B cell (primary cell): ENCODE measurements at regions not wholly inside any gene's neighbourhood (a gene's known extent, or its start where the extent isn't known, plus 50 kb on each side); places are given as distances from the start of the nearest gene placed in this dataset.

Experiments used
- ATAC-seq: fragments of 200-7000 bp; cut with Tn5 transposase; one replicate; pipeline ENCODE4 v1.10.0; 2021; ENCODE audit warnings: low read depth, mild to moderate bottlenecking, moderate number of reproducible peaks, moderate library complexity
- CTCF ChIA-PET: fragments of 350-600 bp; sonication (Branson Sonifier 250); formaldehyde crosslinking; loops from one replicate; lab custom pipeline; 2021; ENCODE audit warnings: antibody characterized with exemption, inconsistent platforms; lab: Charles Lee
- POLR2A ChIA-PET: fragments of 350-600 bp; sonication (Branson Sonifier 250); formaldehyde crosslinking; loops from one replicate; lab custom pipeline; 2021; ENCODE audit warnings: antibody characterized with exemption; lab: Charles Lee
- DNase-seq: peaks from one replicate; pipeline ENCODE4 v3.0.0; 2013
- H2AFZ ChIP-seq: 2 replicates; pipeline ENCODE4 v1.6.1; 2012; ENCODE audit warnings: mild to moderate bottlenecking, low read depth, low read length; ENCODE audit not compliant: insufficient read depth, poor library complexity, severe bottlenecking
- H3K27ac ChIP-seq, 2 donors: 1 replicate in 1 of 2; 2 replicates in 1 of 2; pipeline ENCODE4 v1.5.1; 2012 to 2013; ENCODE audit warnings: low read length in 2 of 2, mild to moderate bottlenecking in 2 of 2, moderate library complexity in 1 of 2
- H3K27me3 ChIP-seq, 4 experiments: fragments of 200-600 bp in 1 of 4; sonication (generic) in 1 of 4; replicated peaks in 1 of 4; 1 replicate in 2 of 4; 2 replicates in 2 of 4; pipeline versions ENCODE4 v1.6.1 to v1.7.0; 2013 to 2016; ENCODE audit warnings: low read length in 3 of 4, mild to moderate bottlenecking in 2 of 4, mixed read lengths in 1 of 4, moderate library complexity in 1 of 4; ENCODE audit not compliant: insufficient read depth in 4 of 4, control insufficient read depth in 3 of 4; ENCODE audit errors: control extremely low read depth in 1 of 4
- H3K36me3 ChIP-seq, 2 experiments: replicated peaks in 1 of 2; 1 replicate in 1 of 2; 2 replicates in 1 of 2; pipeline versions ENCODE4 v1.6.1 to v1.7.1; 2013; ENCODE audit warnings: low read length in 1 of 2; ENCODE audit not compliant: insufficient read depth in 2 of 2, control insufficient read depth in 1 of 2; ENCODE audit errors: control extremely low read depth in 1 of 2, extremely low read depth in 1 of 2
- H3K4me1 ChIP-seq, 2 donors: fragments of 200-600 bp in 1 of 2; sonication (generic) in 1 of 2; 1 replicate in 1 of 2; 2 replicates in 1 of 2; pipeline versions ENCODE4 v1.5.1 to v1.6.1; 2013 to 2017; ENCODE audit warnings: low read length in 2 of 2; ENCODE audit not compliant: control insufficient read depth in 2 of 2, insufficient read depth in 2 of 2
- H3K4me2 ChIP-seq: replicated peaks from 2 replicates; pipeline ENCODE3; 2012; ENCODE audit warnings: mild to moderate bottlenecking, low read depth, low read length; ENCODE audit not compliant: poor library complexity, severe bottlenecking
- H3K4me3 ChIP-seq, 5 experiments: fragments of 200-600 bp in 1 of 5; sonication (generic) in 1 of 5; 1 replicate in 3 of 5; 2 replicates in 2 of 5; pipeline versions ENCODE4 v1.5.1 to v1.7.0; 2011 to 2016; ENCODE audit warnings: low read length in 4 of 5, mild to moderate bottlenecking in 4 of 5, low read depth in 2 of 5, control low read depth in 1 of 5, moderate library complexity in 1 of 5; ENCODE audit not compliant: insufficient read depth in 1 of 5; ENCODE audit errors: control extremely low read depth in 1 of 5, extremely low read depth in 1 of 5
- H3K79me2 ChIP-seq: fragments of 200-600 bp; sonication (generic); one replicate; pipeline ENCODE4 v1.6.0; 2016; ENCODE audit warnings: low read length; ENCODE audit not compliant: control insufficient read depth, insufficient read depth
- H3K9ac ChIP-seq: fragments of 200-600 bp; sonication (generic); 2 replicates; pipeline ENCODE4 v1.6.1; 2017; ENCODE audit warnings: mild to moderate bottlenecking, low read length, moderate library complexity
- H3K9me3 ChIP-seq, 3 donors: one replicate each; pipeline versions ENCODE4 v1.6.1 to v1.7.1; 2013; ENCODE audit warnings: low read length in 2 of 3; ENCODE audit not compliant: control insufficient read depth in 2 of 3, insufficient read depth in 1 of 3; ENCODE audit errors: control extremely low read depth in 1 of 3
- H4K20me1 ChIP-seq: 2 replicates; pipeline ENCODE4 v1.6.0; 2012; ENCODE audit warnings: mild to moderate bottlenecking, low read length; ENCODE audit not compliant: insufficient read depth, control insufficient read depth, poor library complexity, severe bottlenecking
- H3K27ac Mint-ChIP-seq: one replicate; pipeline ENCODE4 v1.8.0; 2021; ENCODE audit warnings: mixed read lengths
- H3K27me3 Mint-ChIP-seq: one replicate; pipeline ENCODE4 v1.8.0; 2021; ENCODE audit warnings: mixed read lengths
- H3K4me1 Mint-ChIP-seq: one replicate; pipeline ENCODE4 v1.8.0; 2021; ENCODE audit warnings: mixed read lengths
- H3K4me3 Mint-ChIP-seq: one replicate; pipeline ENCODE4 v1.8.0; 2021; ENCODE audit warnings: mixed read lengths
- H3K9me3 Mint-ChIP-seq: one replicate; pipeline ENCODE4 v1.8.0; 2022; ENCODE audit warnings: mixed read lengths; ENCODE audit not compliant: insufficient read depth
- CTCF ChIP-seq: fragments of 200-600 bp; IDR thresholded peaks from one replicate; pipeline ENCODE4 v1.8.0; 2022; ENCODE audit warnings: antibody characterized with exemption, mild to moderate bottlenecking
- EZH2 ChIP-seq: IDR thresholded peaks from 2 replicates; pipeline ENCODE4 v1.6.1; 2012; ENCODE audit warnings: borderline replicate concordance, low read depth, mild to moderate bottlenecking, moderate library complexity, low read length; ENCODE audit not compliant: insufficient read depth, poor library complexity, severe bottlenecking
- WGBS: methylation state at CpG from one replicate; pipeline ENCODE4 v1.1.5; 2013; ENCODE audit warnings: missing lambda C conversion rate; ENCODE audit not compliant: insufficient coverage; 5-methylcytosine and 5-hydroxymethylcytosine counted together
- intact Hi-C: fragments of 100-400 bp; cut with micrococcal nuclease; formaldehyde crosslinking; loops from one replicate; pipeline ENCODE4 v1.10.0; 2022

DNA sequence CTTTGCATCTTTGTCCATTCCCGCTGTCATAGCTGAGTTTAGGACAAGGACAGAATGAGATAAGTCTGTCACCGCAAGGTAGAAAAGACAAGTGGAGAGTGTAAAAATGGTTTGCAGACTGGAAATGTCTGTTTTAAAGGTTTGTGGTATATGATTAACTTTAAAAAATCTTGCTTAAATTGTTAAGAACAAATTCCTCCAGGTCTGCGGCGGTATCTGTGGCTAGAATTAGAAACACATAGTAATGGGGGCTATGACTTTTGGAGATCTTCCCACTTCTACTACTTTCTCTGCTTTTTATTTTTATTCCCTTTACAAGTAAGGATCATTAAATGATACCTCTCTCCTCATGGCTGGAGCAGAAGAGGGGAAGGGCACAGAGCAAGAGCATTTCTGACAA is 92.2 kb downstream of the MID1IP1 start:
- Mint-ChIP-seq H3K4me3 (no peak overlapping the region), H3K4me1 (peaks cover 9% of the 10 kb centered on the region), H3K9me3 (no peaks in the 10 kb centered on the region), H3K27me3 (no peaks in the 10 kb centered on the region), H3K27ac (no peak overlapping the region)
- H3K9ac ChIP-seq = no peak overlapping the region
- H3K27ac ChIP-seq = no peak overlapping the region
- H3K9me3 ChIP-seq = no peaks in the 10 kb centered on the region
- no peaks in the 10 kb centered on the region for H3K27me3 ChIP-seq
- intact Hi-C loops = no loop called here
- WGBS = no CpG with 5 or more reads among the region's 4 CpGs
- no peak overlapping the region for H2AFZ ChIP-seq
- POLR2A ChIA-PET = no interaction called here
- H3K4me2 ChIP-seq = no peak overlapping the region
- CTCF ChIA-PET = no interaction called here
- ATAC-seq = no peak
- DNase-seq = no peak
- H3K4me3 ChIP-seq = no peak overlapping the region
- H4K20me1 ChIP-seq = no peaks in the 10 kb centered on the region
- H3K79me2 ChIP-seq = no peaks in the 10 kb centered on the region
- H3K4me1 ChIP-seq = peaks cover 0 to 5% of the 10 kb centered on the region in 2 donors
- H3K36me3 ChIP-seq = no peaks in the 10 kb centered on the region
- TF ChIP-seq CTCF (no peak), EZH2 (no peak)

DNA sequence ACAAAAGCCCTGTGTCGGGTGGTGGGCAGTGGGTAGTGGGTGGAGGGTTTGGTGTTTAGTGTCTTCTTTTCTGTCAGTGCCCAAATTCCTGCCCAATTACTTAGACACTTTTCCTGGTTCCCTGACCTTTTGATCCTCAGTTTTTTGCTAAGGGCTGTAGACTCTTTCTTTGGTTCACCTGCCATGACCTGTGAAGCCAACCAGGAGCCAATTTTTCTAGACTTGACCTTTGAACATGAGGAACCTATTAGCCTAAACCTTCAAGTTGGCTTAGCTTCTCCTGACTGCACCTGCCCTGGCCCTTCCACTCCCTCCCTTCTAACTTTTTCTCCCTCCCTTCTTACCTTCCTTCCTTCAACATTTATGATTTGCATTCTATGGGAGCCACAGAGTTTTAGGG is 94.5 kb downstream of the MID1IP1 start:
- H3K9me3 Mint-ChIP-seq = no peaks in the 10 kb centered on the region
- ChIA-PET CTCF (no interaction called here), POLR2A (no interaction called here)
- Histone ChIP-seq H3K27ac (no peak overlapping the region), H2AFZ (no peak overlapping the region), H3K4me3 (no peak overlapping the region), H3K9ac (no peak overlapping the region), H3K79me2 (no peaks in the 10 kb centered on the region), H3K4me1 (peaks cover 0 to 5% of the 10 kb centered on the region in 2 donors), H3K4me2 (no peak overlapping the region), H3K27me3 (no peaks in the 10 kb centered on the region), H4K20me1 (no peaks in the 10 kb centered on the region), H3K36me3 (no peaks in the 10 kb centered on the region), H3K9me3 (no peaks in the 10 kb centered on the region)
- H3K27me3 Mint-ChIP-seq = no peaks in the 10 kb centered on the region
- peaks cover 16% of the 10 kb centered on the region for H3K4me1 Mint-ChIP-seq
- intact Hi-C loops = no loop called here
- no peak for DNase-seq
- ATAC-seq = no peak
- TF ChIP-seq CTCF (no peak), EZH2 (no peak)
- WGBS = no CpG with 5 or more reads among the region's 1 CpG
- H3K4me3 Mint-ChIP-seq = no peak overlapping the region
- no peak overlapping the region for H3K27ac Mint-ChIP-seq
